Spleen (tissue), 11 donors: ENCODE measurements at regions not wholly inside any gene's neighbourhood (a gene's known extent, or its start where the extent isn't known, plus 50 kb on each side); places are given as distances from the start of the nearest gene placed in this dataset.

Source experiments
- DNase-seq: peaks from one replicate; pipeline ENCODE4 v3.0.0-alpha.2; 2020
- H3K27ac ChIP-seq, 8 donors: fragments of 200-600 bp; sonication (generic) in 7 of 8; 1 replicate in 4 of 8; 2 replicates in 4 of 8; pipeline versions ENCODE4 v1.5.0 to v1.8.0; 2016 to 2021; ENCODE audit warnings: inconsistent platforms in 4 of 8, mild to moderate bottlenecking in 4 of 8, moderate library complexity in 1 of 8
- H3K27me3 ChIP-seq, 7 donors: fragments of 200-600 bp; sonication (generic) in 6 of 7; replicated peaks in 1 of 7; 1 replicate in 4 of 7; 2 replicates in 3 of 7; pipeline versions ENCODE4 v1.5.0 to v1.8.0; 2016 to 2021; ENCODE audit warnings: inconsistent platforms in 3 of 7, mild to moderate bottlenecking in 1 of 7
- H3K36me3 ChIP-seq, 6 donors: fragments of 200-600 bp; sonication (generic) in 5 of 6; 1 replicate in 4 of 6; 2 replicates in 2 of 6; pipeline versions ENCODE4 v1.5.0 to v1.8.0; 2016 to 2021; ENCODE audit warnings: inconsistent platforms in 2 of 6
- H3K4me1 ChIP-seq, 6 donors: fragments of 200-600 bp; sonication (generic) in 5 of 6; 1 replicate in 3 of 6; 2 replicates in 3 of 6; pipeline versions ENCODE4 v1.5.0 to v1.8.0; 2016 to 2021; ENCODE audit warnings: inconsistent platforms in 3 of 6
- H3K4me3 ChIP-seq, 8 donors: fragments of 200-600 bp; sonication (generic) in 7 of 8; 1 replicate in 4 of 8; 2 replicates in 4 of 8; pipeline versions ENCODE4 v1.5.0 to v1.8.0; 2016 to 2021; ENCODE audit warnings: inconsistent platforms in 4 of 8, mild to moderate bottlenecking in 4 of 8, moderate library complexity in 2 of 8
- H3K9me3 ChIP-seq, 8 donors: fragments of 200-600 bp; sonication (generic) in 7 of 8; 1 replicate in 4 of 8; 2 replicates in 4 of 8; pipeline versions ENCODE4 v1.5.0 to v1.8.0; 2016 to 2021; ENCODE audit warnings: inconsistent platforms in 4 of 8
- POLR2A ChIP-seq, 3 donors: fragments of 450-650 bp; IDR thresholded peaks; one replicate each; pipeline ENCODE4 v1.5.1; 2017; ENCODE audit warnings: antibody characterized with exemption in 3 of 3, mild to moderate bottlenecking in 1 of 3
- POLR2AphosphoS5 ChIP-seq, 3 donors: sonication (generic); formaldehyde crosslinking; IDR thresholded peaks; one replicate each; pipeline ENCODE4 v1.5.1; 2017; ENCODE audit warnings: antibody characterized with exemption in 3 of 3
- WGBS, 5 donors: extraction: QIAGEN DNeasy Blood & Tissue Kit in 3 of 5; methylation state at CpG; one replicate each; pipeline versions ENCODE4 v1.1.5 to v1.1.7; 2013 to 2018; 5-methylcytosine and 5-hydroxymethylcytosine counted together
- intact Hi-C: fragments of 100-400 bp; cut with DNase I; formaldehyde crosslinking; loops from one replicate; pipeline ENCODE4 v1.15.0; 2023; ENCODE audit warnings: low total_unique reads
- TF ChIP-seq, protein P1 (sequence below), 11 experiments: fragments of 200-600 bp in 7 of 11; fragments of 450-650 bp in 4 of 11; sonication (generic) in 4 of 11; IDR thresholded peaks in 8 of 11; conservative IDR thresholded peaks in 3 of 11; 1 replicate in 7 of 11; 2 replicates in 4 of 11; pipeline versions ENCODE4 v1.4.0 to v1.8.0; 2016 to 2021; ENCODE audit warnings: antibody characterized with exemption in 11 of 11, inconsistent platforms in 4 of 11, mild to moderate bottlenecking in 1 of 11
- donor health status: healthy with polysubstance abuse.
- donor health status: DM: no; HTN: no; CAD: no; lungs with moderate emphysema.
- donor health status: DM: no; HTN: no; CAD: no.
- donor health status: Bipolar disorder and iron deficiency.
- donor health status: healthy.
- donor health status: DM: no; HTN: no; CAD: no.
- donor health status: DM: yes; HTN: yes; CAD: no.

DNA sequence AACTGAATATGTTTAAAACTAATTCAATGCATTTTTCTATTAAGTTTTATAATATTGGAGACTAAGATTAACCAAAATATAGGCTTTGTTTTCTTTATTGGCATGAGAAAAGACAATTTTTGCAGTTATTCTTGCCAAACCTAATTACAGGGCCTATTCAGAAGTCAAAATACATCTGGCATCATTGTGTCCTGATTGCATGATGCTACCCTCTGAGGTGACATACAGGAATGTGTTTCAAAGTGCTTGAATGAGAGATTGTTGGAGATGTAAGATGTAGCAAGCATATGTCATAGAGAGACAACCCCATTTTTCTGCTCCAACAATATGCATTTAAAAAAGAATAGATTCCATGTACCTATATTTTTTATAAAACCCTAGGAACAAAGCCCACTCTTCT lies 1036.4 kb downstream of the PCDH18 start:
- H3K4me3 ChIP-seq = no peak overlapping the region
- TF ChIP-seq, protein P1, sequence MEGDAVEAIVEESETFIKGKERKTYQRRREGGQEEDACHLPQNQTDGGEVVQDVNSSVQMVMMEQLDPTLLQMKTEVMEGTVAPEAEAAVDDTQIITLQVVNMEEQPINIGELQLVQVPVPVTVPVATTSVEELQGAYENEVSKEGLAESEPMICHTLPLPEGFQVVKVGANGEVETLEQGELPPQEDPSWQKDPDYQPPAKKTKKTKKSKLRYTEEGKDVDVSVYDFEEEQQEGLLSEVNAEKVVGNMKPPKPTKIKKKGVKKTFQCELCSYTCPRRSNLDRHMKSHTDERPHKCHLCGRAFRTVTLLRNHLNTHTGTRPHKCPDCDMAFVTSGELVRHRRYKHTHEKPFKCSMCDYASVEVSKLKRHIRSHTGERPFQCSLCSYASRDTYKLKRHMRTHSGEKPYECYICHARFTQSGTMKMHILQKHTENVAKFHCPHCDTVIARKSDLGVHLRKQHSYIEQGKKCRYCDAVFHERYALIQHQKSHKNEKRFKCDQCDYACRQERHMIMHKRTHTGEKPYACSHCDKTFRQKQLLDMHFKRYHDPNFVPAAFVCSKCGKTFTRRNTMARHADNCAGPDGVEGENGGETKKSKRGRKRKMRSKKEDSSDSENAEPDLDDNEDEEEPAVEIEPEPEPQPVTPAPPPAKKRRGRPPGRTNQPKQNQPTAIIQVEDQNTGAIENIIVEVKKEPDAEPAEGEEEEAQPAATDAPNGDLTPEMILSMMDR (IDR thresholded peaks at IDR 0.05 in 8 of 11, conservative IDR thresholded peaks at IDR 0.05 in 3 of 11) = no peak
- TF ChIP-seq POLR2A (IDR thresholded peaks at IDR 0.05) (no peak), POLR2AphosphoS5 (IDR thresholded peaks at IDR 0.05) (no peak)
- H3K27ac ChIP-seq = no peak overlapping the region
- no peaks in the 10 kb centered on the region for H3K4me1 ChIP-seq
- H3K27me3 ChIP-seq = no peaks in the 10 kb centered on the region
- intact Hi-C loops = no loop called here
- H3K36me3 ChIP-seq = no peaks in the 10 kb centered on the region
- DNase-seq = no peak
- no peaks in the 10 kb centered on the region for H3K9me3 ChIP-seq

DNA sequence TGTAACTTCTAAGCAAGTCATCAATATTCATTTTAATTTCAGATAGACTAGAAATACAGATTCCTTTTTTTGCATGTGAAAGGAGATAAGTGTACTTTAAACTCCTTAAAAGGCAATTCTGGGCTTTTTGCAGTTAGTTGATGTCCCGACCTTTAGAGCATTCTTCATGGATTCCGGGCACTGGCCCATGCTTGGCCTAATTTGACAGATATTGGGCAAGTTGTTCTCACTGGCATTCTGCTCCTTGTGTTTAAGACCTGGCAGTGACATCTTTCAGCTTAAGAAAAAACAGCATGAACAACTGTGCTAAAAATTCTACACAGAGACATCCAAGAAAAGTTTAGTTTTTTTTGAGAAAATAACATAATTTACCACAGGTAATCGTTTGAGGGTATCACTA lies 1037.2 kb downstream of the PCDH18 start:
- H3K27me3 ChIP-seq = no peaks in the 10 kb centered on the region
- WGBS, 5 donors = 56 to 79% (median 72%) methylated on average over 3 of the region's 3 CpGs
- H3K4me1 ChIP-seq = no peaks in the 10 kb centered on the region
- no peak overlapping the region for H3K4me3 ChIP-seq
- TF ChIP-seq POLR2AphosphoS5 (IDR thresholded peaks at IDR 0.05) (no peak), POLR2A (IDR thresholded peaks at IDR 0.05) (no peak)
- TF ChIP-seq, protein P1 (IDR thresholded peaks at IDR 0.05 in 8 of 11, conservative IDR thresholded peaks at IDR 0.05 in 3 of 11) = no peak
- no peak for DNase-seq
- H3K9me3 ChIP-seq = no peaks in the 10 kb centered on the region
- H3K27ac ChIP-seq = no peak overlapping the region
- H3K36me3 ChIP-seq = no peaks in the 10 kb centered on the region
- intact Hi-C loops = no loop called here

DNA sequence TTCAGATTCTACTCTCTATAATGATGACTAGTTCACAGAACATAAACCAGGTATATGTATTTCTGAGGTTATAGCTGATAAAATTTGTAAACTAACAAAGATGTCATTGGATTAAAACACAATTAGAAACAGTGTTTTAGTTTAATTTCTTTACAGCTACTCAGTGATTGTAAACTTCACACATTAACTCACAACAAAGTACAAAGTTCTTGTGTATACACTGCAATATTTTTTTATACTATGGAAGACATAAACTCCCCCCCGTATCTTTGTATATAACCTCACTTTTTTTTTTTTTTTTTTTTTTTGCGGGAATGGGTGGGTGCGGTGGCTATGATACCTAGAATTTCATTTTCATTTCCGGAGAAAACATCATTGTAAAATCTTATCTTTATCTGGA lies 1043.2 kb downstream of the PCDH18 start:
- no peak for TF ChIP-seq POLR2AphosphoS5 (IDR thresholded peaks at IDR 0.05)
- TF ChIP-seq POLR2A (IDR thresholded peaks at IDR 0.05) = no peak
- TF ChIP-seq, protein P1 (IDR thresholded peaks at IDR 0.05 in 8 of 11, conservative IDR thresholded peaks at IDR 0.05 in 3 of 11) = no peak
- 68 to 74% (median 72%) methylated on average over 4 of the region's 4 CpGs for WGBS, 5 donors

DNA sequence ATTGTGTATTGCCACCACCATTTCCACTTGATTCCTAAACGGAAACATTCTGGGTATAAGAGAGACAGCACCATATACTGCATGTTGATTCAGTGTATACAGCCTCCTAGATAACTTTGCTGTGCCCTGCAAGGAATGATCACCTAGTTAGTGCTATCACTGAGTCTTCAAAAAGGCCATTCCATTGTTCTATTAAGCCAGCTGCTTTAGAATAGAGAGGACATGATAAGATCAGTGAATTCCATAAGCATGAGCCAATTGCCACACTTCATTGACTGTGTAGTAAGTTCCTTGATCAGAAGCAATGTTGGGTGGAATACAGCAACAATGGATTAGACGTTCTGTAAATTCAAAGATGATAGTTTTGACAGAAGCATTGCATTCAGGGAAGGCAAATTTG lies 1047.3 kb downstream of the PCDH18 start:
- 70 to 79% (median 79%) methylated on average over 2 of the region's 2 CpGs for WGBS, 5 donors
- Histone ChIP-seq H3K36me3 (no peaks in the 10 kb centered on the region), H3K4me3 (no peak overlapping the region), H3K27ac (no peak overlapping the region), H3K27me3 (no peaks in the 10 kb centered on the region), H3K9me3 (no peaks in the 10 kb centered on the region), H3K4me1 (no peaks in the 10 kb centered on the region)
- DNase-seq = no peak
- intact Hi-C loops = no loop called here
- TF ChIP-seq POLR2AphosphoS5 (IDR thresholded peaks at IDR 0.05) = no peak
- TF ChIP-seq, protein P1 (IDR thresholded peaks at IDR 0.05 in 8 of 11, conservative IDR thresholded peaks at IDR 0.05 in 3 of 11) = no peak
- TF ChIP-seq POLR2A (IDR thresholded peaks at IDR 0.05) = no peak

More for the DNA sequence above, 1043.2 kb downstream of the PCDH18 start:
- Histone ChIP-seq H3K4me3 (no peak overlapping the region), H3K27ac (no peak overlapping the region), H3K9me3 (no peaks in the 10 kb centered on the region), H3K27me3 (no peaks in the 10 kb centered on the region), H3K4me1 (no peaks in the 10 kb centered on the region), H3K36me3 (no peaks in the 10 kb centered on the region)
- intact Hi-C loops = no loop called here
- no peak for DNase-seq
